ENCODE measurements at regions not wholly inside any gene's neighbourhood (a gene's known extent, or its start where the extent isn't known, plus 50 kb on each side); places are given as distances from the start of the nearest gene placed in this dataset.

DNA sequence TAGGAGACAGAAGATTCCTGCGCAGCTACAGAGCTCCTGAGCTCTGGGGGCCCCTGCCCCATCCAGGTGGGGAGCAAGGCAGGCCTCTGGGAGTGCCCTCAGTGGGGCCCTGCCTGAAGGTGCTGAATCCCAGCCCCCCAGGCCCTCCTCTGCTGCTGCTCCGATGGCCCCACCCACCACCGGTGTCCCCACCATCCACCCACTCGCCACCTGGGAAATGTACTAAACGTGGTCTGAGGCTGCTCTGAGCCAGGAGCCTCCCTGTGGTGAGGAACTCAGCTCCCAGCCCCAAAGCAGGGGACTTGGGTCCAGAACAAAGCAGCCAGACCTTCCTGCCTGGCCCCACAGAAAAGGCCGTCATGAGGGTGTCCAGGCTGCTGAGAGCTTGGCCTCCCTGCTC is 289.4 kb downstream of the CTTN start:
- Histone ChIP-seq H3K4me3 (ENCODE audit: control insufficient read depth in 1 of 7, extremely low read depth in 1 of 7, insufficient read depth in 4 of 7, low read depth in 2 of 7, low read length in 6 of 7) (no peak overlapping the region), H3K27me3 (replicated peaks in 2 of 5; ENCODE audit: control insufficient read depth in 4 of 5, insufficient read depth in 5 of 5, low read length in 4 of 5) (peaks cover 0 to 3% (median 0%) of the 10 kb centered on the region in 5 experiments), H3K4me1 (ENCODE audit: control extremely low read depth in 1 of 4, control insufficient read depth in 4 of 4, insufficient read depth in 4 of 4, low read length in 3 of 4) (no peaks in the 10 kb centered on the region), H3K36me3 (ENCODE audit: control insufficient read depth in 4 of 4, insufficient read depth in 4 of 4, low read length in 3 of 4) (no peaks in the 10 kb centered on the region), H3K27ac (ENCODE audit: insufficient read depth in 1 of 2, low read depth in 1 of 2, low read length in 2 of 2, poor library complexity in 1 of 2, severe bottlenecking in 2 of 2) (no peak overlapping the region), H3K9me3 (ENCODE audit: control extremely low read depth in 1 of 5, control insufficient read depth in 4 of 5, insufficient read depth in 2 of 5, low read depth in 1 of 5, low read length in 4 of 5) (peaks cover 0 to 7% (median 0%) of the 10 kb centered on the region in 5 experiments)
- DNase-seq: no peak
- 91% methylated on average over 5 of the region's 6 CpGs for WGBS (ENCODE audit: insufficient coverage)
- POLR2A ChIA-PET: no interaction called here
- CTCF ChIA-PET: no interaction called here

DNA sequence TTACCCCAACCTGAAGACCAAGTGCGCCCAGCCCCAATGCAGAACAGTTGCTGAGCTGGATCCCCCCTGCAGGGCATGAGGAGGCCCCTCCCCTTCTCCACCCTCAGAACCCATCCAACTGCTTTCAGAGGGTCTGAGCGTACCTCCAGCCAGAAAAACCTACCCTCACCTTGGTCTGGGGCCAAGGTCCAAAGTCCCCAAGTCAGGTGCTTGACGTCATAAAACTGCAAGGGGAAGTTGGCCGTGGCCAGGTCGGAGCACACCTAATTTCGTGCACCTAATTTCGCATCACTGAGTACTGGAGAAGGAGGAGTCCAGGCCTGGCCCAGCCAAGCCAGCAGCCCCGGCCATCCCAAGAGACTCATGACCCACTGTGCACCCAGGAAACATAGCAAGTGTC is 289.8 kb downstream of the CTTN start:
- Histone ChIP-seq H3K4me1 (ENCODE audit: control extremely low read depth in 1 of 4, control insufficient read depth in 4 of 4, insufficient read depth in 4 of 4, low read length in 3 of 4) (no peaks in the 10 kb centered on the region), H3K27me3 (replicated peaks in 2 of 5; ENCODE audit: control insufficient read depth in 4 of 5, insufficient read depth in 5 of 5, low read length in 4 of 5) (no peaks in the 10 kb centered on the region), H3K27ac (ENCODE audit: insufficient read depth in 1 of 2, low read depth in 1 of 2, low read length in 2 of 2, poor library complexity in 1 of 2, severe bottlenecking in 2 of 2) (no peak overlapping the region), H3K36me3 (ENCODE audit: control insufficient read depth in 4 of 4, insufficient read depth in 4 of 4, low read length in 3 of 4) (no peaks in the 10 kb centered on the region), H3K4me3 (ENCODE audit: control insufficient read depth in 1 of 7, extremely low read depth in 1 of 7, insufficient read depth in 4 of 7, low read depth in 2 of 7, low read length in 6 of 7) (no peak overlapping the region), H3K9me3 (ENCODE audit: control extremely low read depth in 1 of 5, control insufficient read depth in 4 of 5, insufficient read depth in 2 of 5, low read depth in 1 of 5, low read length in 4 of 5) (peaks cover 0 to 7% (median 0%) of the 10 kb centered on the region in 5 experiments)
- 100% methylated on average over 5 of the region's 8 CpGs for WGBS (ENCODE audit: insufficient coverage)
- ChIA-PET CTCF (no interaction called here), POLR2A (no interaction called here)
- no peak for DNase-seq

DNA sequence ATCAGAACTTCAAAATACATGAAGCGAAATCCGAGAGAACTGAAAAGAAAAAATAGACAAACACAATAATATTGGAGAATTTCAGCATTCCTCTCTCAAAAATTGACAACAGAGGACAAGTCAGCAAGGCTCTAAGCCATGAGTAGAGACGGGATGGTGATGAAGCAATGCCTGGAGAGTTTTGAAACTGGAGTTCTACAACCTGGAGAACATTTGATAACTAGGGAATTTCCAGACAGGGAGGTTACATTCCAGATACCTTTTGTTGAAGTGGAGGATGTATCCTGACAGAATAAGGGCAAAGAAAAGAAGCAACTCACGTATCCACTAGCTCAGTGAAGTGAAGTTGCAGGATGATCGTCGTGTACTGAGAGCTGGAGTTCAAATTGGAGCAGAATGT is 291.4 kb downstream of the CTTN start:
- ChIA-PET POLR2A (no interaction called here), CTCF (no interaction called here)
- Histone ChIP-seq H3K9me3 (ENCODE audit: control extremely low read depth in 1 of 5, control insufficient read depth in 4 of 5, insufficient read depth in 2 of 5, low read depth in 1 of 5, low read length in 4 of 5) (peaks cover 0 to 7% (median 0%) of the 10 kb centered on the region in 5 experiments), H3K27me3 (replicated peaks in 2 of 5; ENCODE audit: control insufficient read depth in 4 of 5, insufficient read depth in 5 of 5, low read length in 4 of 5) (no peaks in the 10 kb centered on the region), H3K36me3 (ENCODE audit: control insufficient read depth in 4 of 4, insufficient read depth in 4 of 4, low read length in 3 of 4) (no peaks in the 10 kb centered on the region), H3K27ac (ENCODE audit: insufficient read depth in 1 of 2, low read depth in 1 of 2, low read length in 2 of 2, poor library complexity in 1 of 2, severe bottlenecking in 2 of 2) (no peak overlapping the region), H3K4me1 (ENCODE audit: control extremely low read depth in 1 of 4, control insufficient read depth in 4 of 4, insufficient read depth in 4 of 4, low read length in 3 of 4) (no peaks in the 10 kb centered on the region), H3K4me3 (ENCODE audit: control insufficient read depth in 1 of 7, extremely low read depth in 1 of 7, insufficient read depth in 4 of 7, low read depth in 2 of 7, low read length in 6 of 7) (no peak overlapping the region)
- no peak for DNase-seq
- 75% methylated on average over 5 of the region's 6 CpGs for WGBS (ENCODE audit: insufficient coverage)

DNA sequence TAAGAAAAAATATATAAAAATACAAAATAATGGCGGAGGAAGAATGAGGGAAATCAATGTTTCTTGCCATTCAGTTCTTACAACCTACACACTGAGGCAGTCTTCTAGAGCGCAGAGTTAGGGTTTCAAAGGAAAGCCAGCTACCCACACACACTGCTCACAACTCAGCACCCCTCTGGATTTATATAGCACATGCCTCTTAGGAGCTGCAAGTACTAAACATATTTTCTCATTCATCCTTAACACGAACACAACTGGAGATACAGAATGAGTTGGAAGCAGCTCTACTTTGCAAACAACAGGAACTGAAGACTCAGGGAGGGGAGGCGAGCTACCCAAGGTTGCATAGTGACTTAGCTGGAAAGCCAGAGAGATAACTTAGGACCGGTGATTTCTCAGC is 293.8 kb downstream of the CTTN start:
- POLR2A ChIA-PET: no interaction called here
- H3K27ac ChIP-seq (ENCODE audit: insufficient read depth in 1 of 2, low read depth in 1 of 2, low read length in 2 of 2, poor library complexity in 1 of 2, severe bottlenecking in 2 of 2): no peak overlapping the region
- CTCF ChIA-PET: no interaction called here
- H3K9me3 ChIP-seq (ENCODE audit: control extremely low read depth in 1 of 5, control insufficient read depth in 4 of 5, insufficient read depth in 2 of 5, low read depth in 1 of 5, low read length in 4 of 5): peaks cover 0 to 11% (median 2%) of the 10 kb centered on the region in 5 experiments
- H3K4me3 ChIP-seq (ENCODE audit: control insufficient read depth in 1 of 7, extremely low read depth in 1 of 7, insufficient read depth in 4 of 7, low read depth in 2 of 7, low read length in 6 of 7): no peak overlapping the region
- no peaks in the 10 kb centered on the region for H3K36me3 ChIP-seq (ENCODE audit: control insufficient read depth in 4 of 4, insufficient read depth in 4 of 4, low read length in 3 of 4)
- no peaks in the 10 kb centered on the region for H3K4me1 ChIP-seq (ENCODE audit: control extremely low read depth in 1 of 4, control insufficient read depth in 4 of 4, insufficient read depth in 4 of 4, low read length in 3 of 4)
- no peak for DNase-seq
- WGBS (ENCODE audit: insufficient coverage): 95% methylated on average over 4 of the region's 5 CpGs
- no peaks in the 10 kb centered on the region for H3K27me3 ChIP-seq (replicated peaks in 2 of 5; ENCODE audit: control insufficient read depth in 4 of 5, insufficient read depth in 5 of 5, low read length in 4 of 5)

DNA sequence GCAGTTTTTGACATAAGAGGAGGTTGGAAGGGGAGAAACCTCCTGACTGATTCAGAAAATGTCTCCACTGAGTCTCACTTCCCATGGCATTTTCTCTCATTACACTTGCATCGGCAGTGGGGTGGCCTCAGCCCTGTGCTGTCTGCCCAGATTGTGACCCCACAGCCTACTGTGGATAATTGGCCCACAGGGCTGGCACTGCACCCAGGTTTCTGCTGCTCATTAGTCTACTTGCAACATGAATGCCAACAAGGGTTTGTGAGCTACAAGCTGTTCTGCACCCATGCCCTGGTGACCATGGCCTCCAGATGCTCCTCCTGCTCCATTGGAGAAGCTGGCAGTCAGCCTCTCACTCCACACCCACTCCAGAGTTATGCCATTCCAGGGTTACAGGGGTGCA is 296.0 kb downstream of the CTTN start:
- WGBS (ENCODE audit: insufficient coverage): 93% methylated on average over 1 of the region's 1 CpG
- ChIA-PET CTCF (no interaction called here), POLR2A (no interaction called here)

DNA sequence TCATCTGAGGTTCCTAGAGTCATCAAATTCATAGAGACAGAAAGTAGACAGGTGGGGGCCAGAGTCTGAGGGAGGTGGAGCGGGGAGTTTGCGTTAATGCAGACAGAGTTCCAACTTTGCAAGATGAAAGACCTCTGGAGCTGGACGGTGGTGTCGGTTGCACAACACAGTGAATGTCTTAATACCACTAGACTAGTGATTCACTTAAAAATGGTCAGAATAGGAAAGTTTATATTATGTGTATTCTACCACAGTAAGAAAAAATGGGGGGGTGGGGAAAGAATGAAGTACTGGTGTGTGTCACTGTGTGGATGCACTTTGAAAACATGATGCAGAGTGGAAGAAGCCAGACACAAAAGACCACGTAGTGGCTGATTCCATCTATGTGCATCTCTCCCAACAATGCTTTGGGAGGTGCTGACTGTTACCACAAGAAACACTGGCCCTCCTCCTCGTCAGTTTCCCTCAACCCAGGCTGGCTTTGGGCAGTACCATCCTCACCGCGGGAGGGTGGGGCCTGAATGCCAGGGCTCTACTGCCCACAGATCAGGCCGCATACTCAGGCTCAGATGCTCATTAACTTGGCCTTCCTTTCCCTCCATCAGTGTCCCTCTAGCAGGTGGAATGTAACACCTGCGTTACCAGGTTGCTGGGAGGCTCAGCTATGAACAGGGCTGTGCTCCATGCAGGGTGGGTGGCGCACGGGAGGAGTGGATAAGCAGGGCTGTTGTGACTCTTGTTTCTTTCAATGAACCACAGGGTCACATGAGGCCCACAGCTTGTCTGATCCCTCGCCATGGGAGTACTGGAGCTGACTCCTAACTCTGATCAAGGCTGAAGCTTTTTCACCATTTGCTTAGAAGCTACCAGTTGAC is 297.0 kb downstream of the CTTN start:
- CTCF ChIA-PET: no interaction called here

More for the DNA sequence above, 296.0 kb downstream of the CTTN start:
- no peak for DNase-seq
- Histone ChIP-seq H3K27me3 (replicated peaks in 2 of 5; ENCODE audit: control insufficient read depth in 4 of 5, insufficient read depth in 5 of 5, low read length in 4 of 5) (no peaks in the 10 kb centered on the region), H3K4me3 (ENCODE audit: control insufficient read depth in 1 of 7, extremely low read depth in 1 of 7, insufficient read depth in 4 of 7, low read depth in 2 of 7, low read length in 6 of 7) (no peak overlapping the region), H3K9me3 (ENCODE audit: control extremely low read depth in 1 of 5, control insufficient read depth in 4 of 5, insufficient read depth in 2 of 5, low read depth in 1 of 5, low read length in 4 of 5) (peaks cover 0 to 11% (median 2%) of the 10 kb centered on the region in 5 experiments), H3K4me1 (ENCODE audit: control extremely low read depth in 1 of 4, control insufficient read depth in 4 of 4, insufficient read depth in 4 of 4, low read length in 3 of 4) (no peaks in the 10 kb centered on the region), H3K36me3 (ENCODE audit: control insufficient read depth in 4 of 4, insufficient read depth in 4 of 4, low read length in 3 of 4) (no peaks in the 10 kb centered on the region), H3K27ac (ENCODE audit: insufficient read depth in 1 of 2, low read depth in 1 of 2, low read length in 2 of 2, poor library complexity in 1 of 2, severe bottlenecking in 2 of 2) (no peak overlapping the region)

DNA sequence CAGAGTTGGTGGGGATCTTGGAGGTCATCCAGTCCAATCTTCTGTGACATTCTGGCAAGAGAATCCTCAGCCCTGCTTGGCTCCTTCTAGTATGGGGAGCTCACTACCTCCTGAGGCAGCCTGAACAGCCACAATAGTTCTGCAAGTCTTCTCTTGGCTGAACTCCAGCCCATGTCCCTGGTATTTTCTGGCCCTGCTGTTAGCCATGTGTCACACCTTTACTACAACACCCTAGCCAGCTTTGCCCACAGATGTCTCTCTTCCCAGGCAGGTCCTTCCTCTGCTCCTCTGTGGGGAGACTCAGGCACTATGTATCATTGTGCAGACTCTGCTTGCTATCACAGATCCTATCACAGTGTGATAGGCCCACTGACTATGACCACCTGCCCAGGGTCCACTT is 297.7 kb downstream of the CTTN start:
- Histone ChIP-seq H3K27me3 (replicated peaks in 2 of 5; ENCODE audit: control insufficient read depth in 4 of 5, insufficient read depth in 5 of 5, low read length in 4 of 5) (no peaks in the 10 kb centered on the region), H3K4me1 (ENCODE audit: control extremely low read depth in 1 of 4, control insufficient read depth in 4 of 4, insufficient read depth in 4 of 4, low read length in 3 of 4) (no peaks in the 10 kb centered on the region), H3K9me3 (ENCODE audit: control extremely low read depth in 1 of 5, control insufficient read depth in 4 of 5, insufficient read depth in 2 of 5, low read depth in 1 of 5, low read length in 4 of 5) (peaks cover 0 to 5% (median 0%) of the 10 kb centered on the region in 5 experiments), H3K36me3 (ENCODE audit: control insufficient read depth in 4 of 4, insufficient read depth in 4 of 4, low read length in 3 of 4) (no peaks in the 10 kb centered on the region), H3K27ac (ENCODE audit: insufficient read depth in 1 of 2, low read depth in 1 of 2, low read length in 2 of 2, poor library complexity in 1 of 2, severe bottlenecking in 2 of 2) (no peak overlapping the region), H3K4me3 (ENCODE audit: control insufficient read depth in 1 of 7, extremely low read depth in 1 of 7, insufficient read depth in 4 of 7, low read depth in 2 of 7, low read length in 6 of 7) (no peak overlapping the region)
- no peak for DNase-seq
- ChIA-PET CTCF (interaction anchor here (1.2 kb wide), 1 partner anchor 11 kb away, joined by 3 read pairs; no protein-coding TSS in a partner anchor), POLR2A (no interaction called here)

More for the DNA sequence above, 297.0 kb downstream of the CTTN start:
- Histone ChIP-seq H3K27me3 (replicated peaks in 2 of 5; ENCODE audit: control insufficient read depth in 4 of 5, insufficient read depth in 5 of 5, low read length in 4 of 5) (no peaks in the 10 kb centered on the region), H3K36me3 (ENCODE audit: control insufficient read depth in 4 of 4, insufficient read depth in 4 of 4, low read length in 3 of 4) (no peaks in the 10 kb centered on the region), H3K27ac (ENCODE audit: insufficient read depth in 1 of 2, low read depth in 1 of 2, low read length in 2 of 2, poor library complexity in 1 of 2, severe bottlenecking in 2 of 2) (no peak overlapping the region), H3K4me1 (ENCODE audit: control extremely low read depth in 1 of 4, control insufficient read depth in 4 of 4, insufficient read depth in 4 of 4, low read length in 3 of 4) (no peaks in the 10 kb centered on the region), H3K4me3 (ENCODE audit: control insufficient read depth in 1 of 7, extremely low read depth in 1 of 7, insufficient read depth in 4 of 7, low read depth in 2 of 7, low read length in 6 of 7) (no peak overlapping the region), H3K9me3 (ENCODE audit: control extremely low read depth in 1 of 5, control insufficient read depth in 4 of 5, insufficient read depth in 2 of 5, low read depth in 1 of 5, low read length in 4 of 5) (peaks cover 0 to 5% (median 0%) of the 10 kb centered on the region in 5 experiments)
- WGBS (ENCODE audit: insufficient coverage): 95% methylated on average over 7 of the region's 13 CpGs
- POLR2A ChIA-PET: no interaction called here
- DNase-seq: no peak
